NCI-H2029 treated with DMSO at 0.1 percent for 48 hours (cell line): ENCODE measurements at regions not wholly inside any gene's neighbourhood (a gene's known extent, or its start where the extent isn't known, plus 50 kb on each side); places are given as distances from the start of the nearest gene placed in this dataset.

Experiments used
- DNase-seq: peaks from one replicate; lab custom pipeline; 2025; lab: John Stamatoyannopoulos, UW

DNA sequence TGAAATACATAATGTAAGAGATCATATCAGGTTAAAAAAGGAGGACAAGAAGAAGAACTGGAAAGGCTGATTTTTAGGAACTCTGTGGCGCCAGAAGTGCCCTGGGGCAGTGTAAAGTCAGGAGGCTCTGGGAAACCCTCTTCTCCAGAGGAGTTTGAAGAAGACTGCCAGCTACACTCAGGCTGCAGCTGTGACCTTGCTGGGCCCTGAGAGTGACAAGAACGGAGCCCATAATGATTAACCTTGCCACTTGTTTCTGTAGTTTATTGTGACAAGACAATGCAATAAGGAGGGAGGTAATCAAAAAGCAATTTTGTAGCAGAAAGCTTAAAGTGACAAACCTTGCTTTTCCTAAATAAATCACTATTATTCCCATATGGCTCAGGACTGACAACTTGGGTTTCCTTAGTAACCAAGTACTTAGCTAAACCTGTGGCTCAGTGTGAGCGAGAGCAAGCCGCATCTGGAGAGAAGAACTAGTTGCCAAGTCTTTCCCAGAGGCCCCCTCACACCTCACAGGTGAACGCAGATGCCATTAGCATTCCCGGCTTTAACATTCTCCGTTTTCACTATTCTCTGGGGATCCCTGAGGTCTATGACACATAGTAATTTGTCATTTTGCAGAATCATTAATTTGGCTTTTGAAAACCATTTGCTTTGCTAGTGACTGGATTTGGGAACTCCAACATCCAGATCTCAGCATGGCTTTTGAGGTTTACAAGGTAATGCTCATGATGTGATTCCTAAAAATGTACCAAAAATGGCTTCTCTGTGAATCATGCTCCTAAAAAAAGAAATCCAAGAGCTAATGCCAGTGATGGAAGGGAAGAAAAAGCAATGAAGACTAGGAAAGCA lies 115.9 kb downstream of the OMA1 start:
- no peak for DNase-seq

DNA sequence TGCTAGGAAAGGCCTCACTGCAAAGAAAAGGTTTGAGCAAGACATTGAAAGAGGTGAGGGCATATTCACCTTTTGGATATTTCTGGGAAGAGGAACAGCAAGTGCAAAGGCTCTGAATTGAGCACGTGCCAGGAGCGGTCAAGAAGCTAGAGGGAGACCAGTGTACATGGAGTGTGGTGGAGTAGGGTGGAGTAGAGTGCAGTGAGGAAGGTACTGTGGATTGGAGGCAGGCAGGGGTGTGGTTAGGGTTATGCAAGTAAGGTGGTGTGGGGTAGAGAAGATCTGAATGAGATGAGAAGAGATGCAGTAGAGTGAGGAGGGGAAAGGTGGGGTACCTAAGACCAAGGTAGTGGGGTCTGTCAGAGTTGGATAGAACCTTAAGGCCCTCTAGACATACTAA lies 119.6 kb downstream of the OMA1 start:
- DNase-seq = no peak

DNA sequence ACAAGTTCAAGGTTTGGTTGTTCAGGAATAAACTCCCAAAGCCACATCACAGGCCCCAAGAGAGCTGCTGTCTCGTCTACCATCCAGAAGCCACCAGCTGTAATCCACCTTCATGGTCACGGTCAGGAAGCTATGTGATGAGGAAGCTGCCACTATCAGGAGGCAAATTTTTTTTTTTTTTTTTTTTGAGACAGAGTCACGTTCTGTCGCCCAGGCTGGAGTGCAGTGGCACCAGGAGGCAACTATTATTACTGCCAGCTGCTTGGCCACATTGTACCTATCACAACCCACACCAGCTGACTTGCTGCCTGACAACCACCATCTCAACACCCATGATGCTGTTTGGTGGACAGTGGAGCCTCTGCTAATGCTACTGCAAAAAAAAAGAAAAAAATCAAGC lies 124.1 kb downstream of the OMA1 start:
- DNase-seq = no peak

DNA sequence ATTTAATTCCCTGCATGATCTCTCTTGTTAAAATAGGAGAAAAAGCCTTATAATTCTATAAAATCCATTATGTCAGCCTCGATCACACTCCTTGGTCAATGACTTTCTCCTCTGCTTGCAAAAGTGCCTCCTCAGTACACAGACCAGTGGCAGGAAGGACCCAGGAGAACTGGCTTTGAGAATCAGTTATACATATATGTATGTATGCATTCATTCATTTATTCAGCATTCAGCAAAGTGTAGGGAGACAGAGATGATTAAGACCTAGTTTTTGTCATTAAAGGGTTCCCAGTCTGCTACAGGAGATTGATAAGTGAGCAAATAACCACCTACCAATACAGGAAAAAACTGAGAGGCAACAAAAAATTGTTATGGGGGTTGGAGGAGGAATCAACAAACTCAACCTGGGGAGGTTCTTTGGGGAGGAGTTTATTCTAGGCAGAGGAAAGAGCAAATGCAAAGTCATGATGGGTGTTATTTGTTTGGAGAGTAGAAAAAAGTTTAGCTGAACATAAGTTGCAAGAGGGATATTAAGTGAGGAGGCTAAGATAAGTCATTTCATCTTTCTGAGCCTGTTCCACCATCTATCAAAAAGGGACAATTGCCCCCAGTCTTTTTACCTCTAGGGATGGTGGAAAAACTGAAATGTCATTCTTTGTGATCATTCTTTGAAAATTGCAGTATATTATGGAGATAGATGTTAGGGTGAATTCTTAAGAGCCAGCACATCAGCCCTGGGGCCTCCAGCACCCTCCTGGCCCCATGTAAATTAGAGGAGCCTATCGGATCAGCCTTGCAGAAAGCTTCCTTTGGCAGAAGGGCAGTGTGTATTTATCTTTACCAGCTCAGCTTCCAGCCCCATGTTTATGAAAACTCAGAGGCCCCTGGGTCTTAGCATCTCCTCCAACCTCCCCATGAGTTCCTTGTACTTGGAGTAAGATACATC lies 128.0 kb downstream of the OMA1 start:
- DNase-seq = no peak

DNA sequence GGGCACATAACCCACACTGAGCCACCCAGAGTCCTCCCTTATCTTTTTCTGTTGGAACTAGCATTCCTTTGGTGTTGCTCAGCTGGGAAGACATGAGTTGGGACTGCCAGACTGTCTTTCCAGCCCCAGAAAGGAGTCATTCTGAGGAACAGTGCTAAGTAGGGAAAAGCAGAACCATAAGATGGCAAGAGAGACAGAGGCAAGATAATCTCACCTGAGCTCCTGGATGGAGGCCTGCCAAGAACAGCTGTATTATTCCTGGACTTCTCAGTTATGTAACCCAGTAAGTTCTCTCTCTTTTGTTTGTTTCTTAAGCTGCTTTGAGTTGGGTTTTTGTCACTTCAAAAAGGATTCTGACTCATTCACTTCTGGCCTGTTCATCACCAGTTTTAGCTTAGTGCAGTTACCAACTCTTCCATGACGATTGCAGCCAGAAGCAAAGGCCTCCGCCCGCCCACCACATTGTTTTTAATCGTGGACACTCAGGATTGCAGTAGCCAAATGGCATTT lies 134.4 kb downstream of the OMA1 start:
- DNase-seq = no peak

DNA sequence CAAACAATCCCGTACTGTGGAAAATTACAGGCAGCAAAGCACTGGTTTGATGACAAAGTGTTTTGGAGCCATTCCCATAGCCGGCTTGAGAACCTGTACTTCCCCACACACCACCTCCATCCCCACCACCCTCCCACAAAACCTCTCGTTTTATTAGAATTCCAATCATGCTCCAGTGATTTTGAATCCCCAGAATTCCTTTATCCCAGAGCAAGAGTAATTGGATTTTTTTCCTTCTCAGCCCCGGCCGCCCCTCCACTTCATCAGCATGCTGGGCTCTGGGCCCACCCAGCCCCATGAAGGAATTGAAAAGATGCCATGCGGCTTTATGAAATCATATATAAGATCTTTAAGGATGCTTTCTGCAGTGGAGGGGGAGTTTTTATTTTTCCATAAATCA lies 136.6 kb downstream of the OMA1 start:
- no peak for DNase-seq

DNA sequence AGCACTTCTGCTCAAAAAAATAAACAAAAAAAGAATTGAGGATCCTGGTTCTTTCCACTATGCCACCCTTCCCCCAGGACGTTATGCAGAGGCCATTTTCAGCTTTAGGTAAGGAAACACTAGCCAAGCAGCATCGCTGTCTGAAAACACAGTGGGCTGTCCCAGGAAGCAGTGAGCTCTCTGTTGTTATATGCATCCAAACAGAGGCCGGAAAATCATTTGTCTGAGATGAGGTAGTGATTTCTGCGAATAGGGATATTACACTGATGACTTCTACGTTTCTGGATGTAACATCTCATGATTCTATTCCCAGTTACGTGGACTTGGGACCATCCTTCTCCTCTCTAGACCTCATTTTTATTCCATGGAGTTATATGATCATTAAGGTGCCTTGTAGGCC lies 137.2 kb downstream of the OMA1 start:
- DNase-seq = no peak

DNA sequence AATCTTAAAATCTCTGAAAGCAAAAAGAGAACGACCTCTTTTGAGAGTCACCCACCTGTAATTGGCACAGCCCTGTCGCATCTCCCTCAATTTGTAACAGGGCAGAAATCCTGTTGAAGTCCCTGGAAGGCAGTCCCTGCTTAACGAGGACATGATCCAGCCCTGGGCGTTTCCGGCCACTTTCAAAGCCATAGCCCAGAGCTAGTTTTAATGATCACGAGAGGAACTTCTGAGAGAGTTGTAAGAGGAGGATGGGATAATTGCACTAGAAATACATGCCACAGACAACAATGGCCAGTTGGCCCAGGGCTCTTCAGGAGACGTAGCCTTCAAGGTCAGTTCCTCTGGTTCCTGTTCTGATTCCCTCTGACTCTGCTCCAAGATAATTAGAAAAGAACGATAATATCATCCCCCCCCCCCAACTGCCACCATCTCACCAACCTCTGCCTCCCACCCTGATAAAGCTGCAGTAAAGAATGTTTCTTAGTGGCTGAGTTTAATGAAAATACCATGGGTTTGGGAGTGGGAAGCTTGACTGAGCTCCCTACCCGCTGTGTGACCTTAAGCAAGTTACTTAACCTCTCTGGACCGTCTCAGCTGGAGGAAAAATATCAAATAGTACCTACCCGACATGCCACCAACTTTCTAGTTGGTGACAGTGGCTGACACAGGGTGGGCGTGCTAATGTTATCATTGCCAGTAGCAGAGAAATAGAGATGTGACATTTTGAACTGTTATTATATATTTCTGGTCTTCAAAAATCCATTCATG lies 140.0 kb downstream of the OMA1 start:
- DNase-seq = no peak

DNA sequence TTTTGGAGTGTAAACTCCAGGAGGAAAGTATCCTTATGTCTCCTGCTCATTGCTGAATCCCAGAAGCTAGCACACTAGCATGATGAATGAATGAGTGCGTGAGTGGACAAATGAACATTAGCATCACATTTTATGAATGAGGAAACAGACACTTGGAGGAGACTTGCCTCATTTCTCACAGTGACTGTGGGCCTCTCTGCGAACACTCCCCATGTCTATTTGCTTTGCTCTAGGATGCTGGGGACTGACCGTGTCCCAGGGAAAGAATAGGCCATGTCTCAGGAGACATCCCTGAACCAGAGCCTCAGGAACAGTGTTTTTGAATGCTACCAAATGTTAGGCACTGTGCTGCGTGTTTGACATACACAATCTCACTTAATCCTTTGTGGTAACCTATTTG lies 140.9 kb downstream of the OMA1 start:
- no peak for DNase-seq

DNA sequence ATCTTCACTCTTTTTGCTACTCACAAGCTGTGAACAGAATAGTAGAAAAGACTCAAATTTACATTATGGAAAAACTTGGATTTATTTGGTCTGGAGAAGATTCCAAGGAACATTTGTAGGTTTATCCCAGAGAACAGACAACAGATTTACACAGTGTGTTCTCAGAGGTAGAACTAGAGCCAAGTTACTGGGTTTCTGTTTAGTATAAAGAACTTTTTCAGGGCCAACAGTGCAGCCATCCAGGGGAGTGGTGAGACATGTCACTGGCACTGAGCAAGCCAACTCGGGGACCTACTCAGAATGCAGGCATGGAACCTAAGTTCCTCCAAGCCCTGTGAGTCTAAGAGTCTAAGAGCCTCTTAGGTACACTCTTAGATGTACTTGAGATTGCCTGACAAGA lies 142.6 kb downstream of the OMA1 start:
- DNase-seq = no peak

DNA sequence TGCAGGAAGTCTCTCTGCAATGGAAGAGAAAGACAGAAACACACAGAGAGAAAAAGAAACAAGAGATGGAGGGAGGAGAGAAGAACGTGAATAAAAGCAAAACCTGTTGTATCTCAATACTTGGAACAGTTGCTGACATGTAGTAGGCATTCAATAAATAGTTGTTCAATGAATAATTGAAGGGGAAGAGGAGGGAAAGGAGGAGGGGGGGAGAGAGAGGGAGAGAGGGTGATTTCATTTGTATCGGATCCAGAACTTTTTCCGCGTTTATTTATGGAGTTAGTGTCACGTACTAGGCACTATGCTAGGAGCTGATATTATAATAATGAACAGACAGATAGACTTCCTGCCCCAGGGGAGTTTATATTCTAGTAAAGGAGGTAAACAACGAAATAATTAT lies 144.1 kb downstream of the OMA1 start:
- no peak for DNase-seq

DNA sequence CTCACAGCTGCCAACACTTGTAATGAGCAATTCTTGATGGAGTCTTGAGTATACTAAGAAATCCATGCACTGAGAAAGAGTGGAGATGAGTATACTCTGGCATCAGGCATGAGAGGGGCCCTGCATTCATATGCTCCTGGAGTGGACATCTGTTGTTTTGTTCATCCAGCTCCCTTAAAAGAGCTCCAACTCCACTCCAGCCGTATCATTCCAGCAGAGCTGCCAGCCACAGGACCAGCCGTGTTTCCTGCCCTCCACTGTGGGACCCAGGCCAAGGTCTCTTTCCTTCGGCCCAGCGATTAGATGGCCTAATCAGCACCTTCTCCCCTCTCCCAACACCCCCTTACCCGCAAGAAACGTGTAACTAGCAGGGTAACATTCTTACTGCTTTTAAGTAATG lies 144.5 kb downstream of the OMA1 start:
- DNase-seq = no peak

DNA sequence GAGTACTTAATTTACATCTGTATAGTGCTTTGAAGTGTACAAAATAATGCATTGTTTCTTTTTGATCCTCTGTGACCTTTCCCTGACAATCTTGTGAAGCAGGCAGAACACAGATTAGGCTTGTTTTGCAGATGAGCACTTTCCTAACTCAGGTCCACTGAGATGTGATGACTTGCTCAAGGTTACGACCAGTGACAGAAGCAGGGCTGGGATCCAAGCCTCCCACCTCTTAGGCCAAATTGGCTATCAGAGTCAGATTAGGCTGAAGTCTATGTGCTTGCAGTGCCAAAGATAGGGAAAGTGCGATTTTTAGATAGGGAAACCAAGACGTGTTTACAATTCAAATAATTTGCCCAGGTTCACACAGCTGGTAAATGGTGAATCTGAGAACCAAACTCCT lies 147.3 kb downstream of the OMA1 start:
- no peak for DNase-seq

DNA sequence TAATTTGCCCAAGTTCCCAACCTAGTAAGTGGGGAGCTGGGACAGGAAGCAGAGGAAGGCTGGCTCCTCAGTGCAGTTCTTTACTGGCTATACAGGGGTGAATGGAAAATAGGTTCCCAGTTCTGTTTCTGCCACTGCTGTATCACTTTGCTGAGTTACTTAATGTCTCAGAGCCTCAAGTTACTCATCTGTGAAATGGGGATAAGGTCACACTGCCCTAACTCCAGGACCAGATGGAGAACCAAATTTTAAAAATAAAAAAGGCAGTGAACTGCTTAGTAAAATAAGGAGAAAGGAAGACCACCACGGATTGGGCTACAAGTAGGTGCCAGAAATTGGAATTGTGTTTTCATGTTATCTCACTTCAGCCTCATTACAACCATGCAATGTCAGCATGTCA lies 147.8 kb downstream of the OMA1 start:
- no peak for DNase-seq

DNA sequence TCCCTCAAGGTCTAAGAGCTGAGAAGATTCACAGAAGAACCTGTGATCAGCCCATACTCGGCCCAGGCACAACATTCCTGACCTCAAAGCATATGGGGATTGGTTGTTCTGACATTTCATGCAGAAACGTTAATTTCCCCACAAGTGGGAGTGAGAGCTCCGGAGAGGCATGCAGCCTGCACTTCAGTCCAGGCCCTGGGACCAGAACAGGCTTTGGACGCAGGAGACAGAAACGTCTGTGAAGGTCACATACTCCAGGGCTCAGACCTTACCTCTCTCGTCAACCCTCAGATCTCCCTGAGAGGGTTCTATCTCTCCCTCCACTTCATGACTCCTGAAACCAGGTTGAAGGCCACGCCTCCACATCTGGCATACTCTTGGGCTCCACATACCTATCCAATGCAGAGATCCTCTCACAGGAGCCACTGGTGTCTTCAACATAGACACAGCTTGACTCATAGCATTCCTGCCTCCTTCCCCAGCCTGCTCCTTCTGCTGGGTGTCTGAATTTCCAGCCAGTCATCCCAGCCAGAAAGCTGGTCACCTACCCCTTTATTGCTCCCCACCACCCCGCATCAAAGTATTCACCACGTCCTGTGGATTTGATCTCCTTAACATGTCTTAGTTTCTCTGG lies 149.2 kb downstream of the OMA1 start:
- no peak for DNase-seq

DNA sequence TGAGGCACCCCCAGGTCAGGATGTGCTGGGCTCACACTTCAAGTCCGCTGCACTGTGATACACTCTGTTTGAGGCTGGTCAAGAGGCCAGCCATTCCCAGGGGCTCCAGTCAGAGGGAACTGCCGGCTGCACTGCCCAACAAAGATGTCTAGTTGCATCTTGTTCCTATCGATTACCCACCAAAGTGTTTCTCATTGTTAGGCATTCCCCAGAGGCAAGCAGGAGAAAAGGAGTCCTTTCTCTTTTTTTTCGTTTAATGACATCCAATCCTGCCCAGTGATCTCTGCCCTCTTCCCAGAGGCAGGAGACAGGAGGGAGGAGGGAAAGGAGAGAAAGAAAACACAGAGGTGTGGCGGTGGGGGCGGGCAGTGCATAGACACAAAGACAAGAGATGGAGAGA lies 150.4 kb downstream of the OMA1 start:
- no peak for DNase-seq

DNA sequence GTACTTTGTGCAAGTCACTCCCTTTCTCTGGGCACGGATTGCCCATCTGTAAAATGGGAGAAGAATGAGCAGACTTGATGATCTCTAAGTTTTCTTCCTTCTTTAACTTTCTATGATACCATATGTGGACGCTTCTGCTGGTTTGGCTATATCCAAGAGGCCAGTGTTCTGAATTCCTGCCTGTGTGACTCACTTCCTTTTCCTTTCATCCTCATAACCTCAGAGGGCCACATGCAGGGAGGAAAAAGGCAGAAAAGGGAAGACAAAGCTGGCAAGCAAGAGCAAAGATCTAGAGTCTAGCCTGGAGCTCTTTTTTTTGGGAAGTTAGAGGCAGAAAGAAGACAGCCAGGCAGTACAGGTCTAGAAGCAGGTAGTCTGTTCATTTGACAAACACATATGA lies 151.2 kb downstream of the OMA1 start:
- DNase-seq = no peak

DNA sequence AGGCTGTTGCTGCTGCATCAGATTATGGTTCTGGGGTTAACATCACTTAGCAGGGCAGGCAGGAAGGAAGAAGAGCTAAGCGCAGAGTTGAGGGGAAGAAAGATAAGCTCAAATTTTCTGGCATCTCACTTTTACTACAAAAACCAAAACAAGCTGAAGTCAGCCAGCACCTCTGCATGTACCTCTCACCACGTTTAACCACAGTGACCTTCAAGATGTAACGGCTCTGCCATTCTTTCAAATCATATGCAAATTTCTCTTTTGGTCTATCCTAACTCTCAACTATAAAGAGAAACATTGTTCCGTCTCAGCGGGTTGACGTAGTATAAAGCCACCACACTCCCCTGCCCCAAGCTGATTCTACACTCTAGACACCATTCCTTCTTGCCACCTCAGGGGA lies 154.4 kb downstream of the OMA1 start:
- no peak for DNase-seq

DNA sequence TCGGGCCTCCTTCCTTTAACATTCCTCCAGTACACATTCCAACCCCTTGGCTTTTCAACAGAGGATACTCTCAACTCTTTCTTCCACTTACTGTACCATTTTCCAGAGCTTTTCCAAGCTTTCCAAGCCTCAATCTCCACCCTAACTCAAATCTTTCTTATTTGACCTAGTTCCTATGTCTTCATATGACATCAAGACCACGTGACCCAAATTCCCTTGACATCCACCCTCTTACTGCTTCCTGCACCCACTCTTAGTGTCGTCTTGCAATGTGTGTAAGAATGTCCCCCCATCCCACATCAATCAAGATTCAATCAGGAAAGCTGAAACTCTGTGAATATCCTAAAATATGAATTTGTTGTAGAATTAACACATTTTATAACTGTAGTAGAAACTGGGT lies 155.0 kb downstream of the OMA1 start:
- DNase-seq = no peak

DNA sequence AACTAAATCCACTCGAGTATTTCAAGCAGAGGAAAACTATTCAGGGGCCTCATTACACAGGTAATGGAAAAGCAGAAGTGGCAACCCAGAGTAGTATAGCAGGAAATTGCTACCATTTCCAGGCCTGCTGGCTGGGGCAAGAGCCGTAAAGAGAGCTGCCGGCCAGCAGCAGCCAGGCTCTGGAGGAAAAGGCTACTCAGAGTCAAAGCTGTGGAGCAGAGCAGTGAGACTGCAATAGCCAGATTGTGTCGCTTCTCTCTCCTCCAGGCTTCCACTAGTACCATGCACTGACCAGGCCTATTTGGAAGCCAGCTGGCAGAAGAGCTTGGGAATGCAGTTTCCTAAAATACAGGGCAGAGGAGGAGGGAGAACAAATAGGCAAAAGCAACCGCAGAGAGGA lies 155.5 kb downstream of the OMA1 start:
- no peak for DNase-seq

DNA sequence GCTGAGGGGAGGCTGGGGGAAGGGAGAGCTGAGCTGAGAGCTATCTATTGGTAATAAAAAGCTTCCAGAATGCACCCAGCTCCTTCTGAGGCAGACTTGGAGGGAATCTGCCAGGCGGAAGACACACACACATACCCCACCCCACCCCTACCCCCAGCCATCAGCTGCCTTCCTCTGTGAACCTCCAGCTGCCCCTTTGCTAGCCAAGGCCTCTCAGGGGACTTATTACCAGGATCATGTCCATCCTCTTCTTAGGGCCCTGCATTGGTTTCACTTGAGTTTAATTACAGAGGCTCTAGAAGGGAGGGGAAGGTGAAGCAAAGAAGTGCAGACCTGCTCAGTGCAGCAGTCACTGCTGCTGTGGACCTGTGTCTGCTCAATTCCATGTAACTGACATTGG lies 156.4 kb downstream of the OMA1 start:
- DNase-seq = no peak

DNA sequence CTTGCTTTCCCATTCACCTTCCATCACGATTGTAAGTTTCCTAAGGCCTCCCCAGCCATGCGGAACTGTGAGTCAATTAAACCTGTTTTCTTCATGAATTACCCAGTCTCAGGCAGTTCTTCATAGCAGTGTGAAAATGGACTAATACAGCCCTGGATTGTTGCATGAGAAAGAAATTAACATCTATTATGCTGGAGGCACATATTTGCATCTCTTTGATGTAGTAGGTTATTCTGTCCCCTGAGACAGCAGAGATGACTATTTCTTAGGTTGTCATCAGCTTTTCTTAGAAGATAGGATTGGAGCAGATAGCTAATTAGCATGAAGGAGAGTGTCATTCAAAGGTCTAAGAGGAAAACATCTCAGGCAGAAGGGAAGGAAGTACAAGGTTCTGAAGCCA lies 166.2 kb downstream of the OMA1 start:
- DNase-seq = no peak
